ENCODE measurements at regions not wholly inside any gene's neighbourhood (a gene's known extent, or its start where the extent isn't known, plus 50 kb on each side); places are given as distances from the start of the nearest gene placed in this dataset.

DNA sequence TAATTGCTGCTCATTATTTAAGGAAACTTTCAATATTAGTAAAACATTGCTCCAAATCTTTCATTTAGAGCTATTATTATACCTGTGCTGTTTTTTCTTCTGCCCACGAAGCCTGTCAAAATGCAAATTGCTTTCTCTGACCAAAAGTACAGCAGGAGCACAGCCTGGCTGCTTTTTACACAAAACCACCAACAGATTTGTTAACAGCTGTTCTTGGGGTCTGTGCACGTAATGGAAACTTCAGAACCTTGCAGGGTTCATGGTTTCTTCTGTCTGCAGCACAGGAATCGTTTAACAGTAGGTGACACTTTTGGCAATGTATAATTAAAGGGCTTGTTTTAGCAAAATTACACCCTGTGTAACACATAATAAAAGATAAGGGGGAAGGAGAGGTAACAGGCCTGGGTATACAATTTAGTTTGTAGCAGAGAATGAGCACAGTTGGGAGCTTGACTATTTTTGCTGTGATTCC, 447.3 kb downstream of the KCNJ3 start:
- peak in 1 of 2 donors; percentile 12 for DNase-seq (ENCODE audit: low read depth in 1 of 2, low spot score in 1 of 2)
- Histone ChIP-seq H3K27me3 (no peaks in the 10 kb centered on the region), H3K27ac (no peak overlapping the region), H3K36me3 (no peaks in the 10 kb centered on the region), H3K4me1 (ENCODE audit: low read depth) (no peaks in the 10 kb centered on the region), H3K9me3 (ENCODE audit: low read depth) (no peaks in the 10 kb centered on the region), H3K4me3 (no peak overlapping the region)
- TF ChIP-seq, protein P1, sequence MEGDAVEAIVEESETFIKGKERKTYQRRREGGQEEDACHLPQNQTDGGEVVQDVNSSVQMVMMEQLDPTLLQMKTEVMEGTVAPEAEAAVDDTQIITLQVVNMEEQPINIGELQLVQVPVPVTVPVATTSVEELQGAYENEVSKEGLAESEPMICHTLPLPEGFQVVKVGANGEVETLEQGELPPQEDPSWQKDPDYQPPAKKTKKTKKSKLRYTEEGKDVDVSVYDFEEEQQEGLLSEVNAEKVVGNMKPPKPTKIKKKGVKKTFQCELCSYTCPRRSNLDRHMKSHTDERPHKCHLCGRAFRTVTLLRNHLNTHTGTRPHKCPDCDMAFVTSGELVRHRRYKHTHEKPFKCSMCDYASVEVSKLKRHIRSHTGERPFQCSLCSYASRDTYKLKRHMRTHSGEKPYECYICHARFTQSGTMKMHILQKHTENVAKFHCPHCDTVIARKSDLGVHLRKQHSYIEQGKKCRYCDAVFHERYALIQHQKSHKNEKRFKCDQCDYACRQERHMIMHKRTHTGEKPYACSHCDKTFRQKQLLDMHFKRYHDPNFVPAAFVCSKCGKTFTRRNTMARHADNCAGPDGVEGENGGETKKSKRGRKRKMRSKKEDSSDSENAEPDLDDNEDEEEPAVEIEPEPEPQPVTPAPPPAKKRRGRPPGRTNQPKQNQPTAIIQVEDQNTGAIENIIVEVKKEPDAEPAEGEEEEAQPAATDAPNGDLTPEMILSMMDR (IDR thresholded peaks at IDR 0.05; ENCODE audit: low read depth, low read length): no peak

DNA sequence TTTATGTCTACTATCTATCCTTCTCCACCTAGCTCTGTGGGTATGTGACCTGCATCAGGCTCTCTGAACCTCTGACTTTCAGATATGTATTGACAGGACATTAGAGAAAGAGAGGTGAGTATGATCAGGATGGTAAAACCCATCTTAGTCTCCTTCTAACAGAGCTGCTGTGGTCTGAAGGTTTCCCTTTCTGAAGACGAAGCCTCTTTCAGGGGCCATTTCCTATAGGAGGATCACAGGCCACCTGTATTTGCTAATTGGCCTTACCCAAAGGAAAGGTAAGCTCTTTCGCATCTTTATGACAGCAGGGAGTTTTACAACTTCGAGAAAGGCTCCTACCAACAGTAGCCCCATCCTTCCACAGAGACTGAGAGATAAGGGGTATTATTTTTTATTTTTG, 442.9 kb downstream of the KCNJ3 start:
- TF ChIP-seq, protein P1 (IDR thresholded peaks at IDR 0.05; ENCODE audit: low read depth, low read length): no peak
- H3K27me3 ChIP-seq: no peaks in the 10 kb centered on the region
- no peak overlapping the region for H3K27ac ChIP-seq
- no peaks in the 10 kb centered on the region for H3K9me3 ChIP-seq (ENCODE audit: low read depth)
- no peak for DNase-seq (ENCODE audit: low read depth in 1 of 2, low spot score in 1 of 2)
- H3K36me3 ChIP-seq: no peaks in the 10 kb centered on the region
- no peak overlapping the region for H3K4me3 ChIP-seq
- H3K4me1 ChIP-seq (ENCODE audit: low read depth): no peaks in the 10 kb centered on the region

DNA sequence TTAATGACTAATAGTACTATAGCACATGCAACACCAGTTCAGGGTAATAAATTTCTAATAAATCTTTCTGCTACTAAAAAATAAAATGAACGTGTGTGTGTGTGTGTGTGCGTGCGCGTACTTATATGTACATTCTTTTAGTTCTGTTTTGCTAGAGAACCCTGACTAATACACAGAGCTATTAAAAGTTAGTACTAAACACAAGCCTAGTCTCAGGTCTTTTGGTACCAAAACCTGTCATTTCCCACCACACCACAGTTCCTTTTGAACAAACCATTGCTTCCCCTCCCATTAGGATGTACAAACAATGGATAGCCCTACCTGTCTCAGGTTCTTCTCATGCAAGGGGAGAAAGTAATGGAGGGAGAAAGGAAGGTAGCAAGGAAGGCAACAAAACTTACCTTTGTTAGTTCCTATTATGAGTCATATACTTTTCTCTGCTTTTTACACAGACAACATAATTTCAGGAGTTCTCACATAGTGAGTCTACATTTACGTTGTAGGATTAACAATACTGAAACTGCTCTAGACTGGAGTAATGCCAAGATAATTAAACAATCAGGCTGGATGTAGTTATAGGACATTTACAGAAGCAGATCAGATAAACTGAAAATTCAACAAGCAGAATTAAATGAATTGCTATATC, 427.2 kb downstream of the KCNJ3 start:
- H3K9me3 ChIP-seq (ENCODE audit: low read depth): no peaks in the 10 kb centered on the region
- no peak for DNase-seq (ENCODE audit: low read depth in 1 of 2, low spot score in 1 of 2)
- TF ChIP-seq, protein P1 (IDR thresholded peaks at IDR 0.05; ENCODE audit: low read depth, low read length): no peak
- H3K27me3 ChIP-seq: no peaks in the 10 kb centered on the region
- no peak overlapping the region for H3K4me3 ChIP-seq
- no peaks in the 10 kb centered on the region for H3K4me1 ChIP-seq (ENCODE audit: low read depth)
- H3K36me3 ChIP-seq: no peaks in the 10 kb centered on the region
- no peak overlapping the region for H3K27ac ChIP-seq

DNA sequence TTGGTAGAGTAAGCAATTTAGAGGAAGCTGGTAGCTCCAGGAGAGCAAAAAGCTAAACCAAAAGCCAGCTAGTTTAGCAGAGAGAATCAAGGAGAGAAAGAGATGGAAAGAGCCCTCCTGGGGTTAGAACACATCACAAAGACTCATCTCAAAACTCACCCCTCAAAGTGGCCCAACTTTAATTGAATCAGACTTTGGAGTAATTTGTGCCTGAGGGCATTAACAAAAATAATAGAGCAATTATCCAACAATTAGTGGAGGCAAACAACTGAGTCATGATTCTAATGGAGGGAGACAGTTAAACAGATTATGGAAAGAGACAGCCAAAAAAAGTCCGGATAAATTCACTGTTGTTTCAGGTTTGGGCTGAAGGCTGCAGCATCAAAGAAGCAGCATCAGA, 417.4 kb downstream of the KCNJ3 start:
- H3K4me3 ChIP-seq: no peak overlapping the region
- DNase-seq (ENCODE audit: low read depth in 1 of 2, low spot score in 1 of 2): no peak
- no peak overlapping the region for H3K27ac ChIP-seq
- no peaks in the 10 kb centered on the region for H3K4me1 ChIP-seq (ENCODE audit: low read depth)
- H3K27me3 ChIP-seq: no peaks in the 10 kb centered on the region
- no peaks in the 10 kb centered on the region for H3K36me3 ChIP-seq
- H3K9me3 ChIP-seq (ENCODE audit: low read depth): no peaks in the 10 kb centered on the region
- TF ChIP-seq, protein P1 (IDR thresholded peaks at IDR 0.05; ENCODE audit: low read depth, low read length): no peak

DNA sequence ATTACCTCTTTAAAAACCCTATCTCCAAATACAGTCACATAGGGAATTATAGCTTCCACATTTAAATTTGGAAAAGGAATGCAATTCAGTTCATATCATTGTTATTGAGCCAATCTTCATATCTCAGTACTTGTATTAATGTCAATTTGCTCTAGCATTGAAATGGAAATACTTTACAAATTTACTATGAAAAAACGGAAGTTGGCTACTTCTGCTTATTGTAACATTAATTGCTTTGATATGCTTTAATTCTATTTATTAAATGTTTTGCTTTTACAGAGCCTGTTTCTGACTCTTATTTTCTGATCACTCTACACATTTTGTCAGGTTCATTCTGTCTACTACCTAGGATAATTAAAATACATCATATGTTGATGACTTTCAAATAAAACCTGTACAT, 412.6 kb downstream of the KCNJ3 start:
- Histone ChIP-seq H3K36me3 (no peaks in the 10 kb centered on the region), H3K9me3 (ENCODE audit: low read depth) (no peaks in the 10 kb centered on the region), H3K4me1 (ENCODE audit: low read depth) (no peaks in the 10 kb centered on the region), H3K27me3 (no peaks in the 10 kb centered on the region), H3K4me3 (no peak overlapping the region), H3K27ac (no peak overlapping the region)
- DNase-seq (ENCODE audit: low read depth in 1 of 2, low spot score in 1 of 2): no peak
- TF ChIP-seq, protein P1 (IDR thresholded peaks at IDR 0.05; ENCODE audit: low read depth, low read length): no peak

All from cardiac muscle cell (in vitro differentiated cells and primary cell).